GM06990 (cell line): ENCODE measurements at regions not wholly inside any gene's neighbourhood (a gene's known extent, or its start where the extent isn't known, plus 50 kb on each side); places are given as distances from the start of the nearest gene placed in this dataset.

Experiments
- DNase-seq: peaks from one replicate; pipeline ENCODE4 v3.0.0-alpha.2; 2011; ENCODE audit not compliant: insufficient read length; ENCODE audit errors: extremely low read depth
- H3K27me3 ChIP-seq: replicated peaks from 2 replicates; pipeline ENCODE4 v1.6.0; 2011; ENCODE audit warnings: low read length; ENCODE audit not compliant: control insufficient read depth, insufficient read depth
- H3K36me3 ChIP-seq: 2 replicates; pipeline ENCODE4 v1.5.1; 2011; ENCODE audit warnings: low read length; ENCODE audit not compliant: control insufficient read depth, insufficient read depth
- H3K4me3 ChIP-seq: replicated peaks from 2 replicates; pipeline ENCODE4 v1.5.1; 2011; ENCODE audit warnings: low read depth, mild to moderate bottlenecking, control low read depth, low read length
- CTCF ChIP-seq: IDR thresholded peaks from 2 replicates; pipeline ENCODE4 v1.5.1; 2011; ENCODE audit warnings: low read length, control low read depth, mild to moderate bottlenecking, inconsistent platforms; ENCODE audit not compliant: insufficient read depth, poor library complexity, severe bottlenecking

DNA sequence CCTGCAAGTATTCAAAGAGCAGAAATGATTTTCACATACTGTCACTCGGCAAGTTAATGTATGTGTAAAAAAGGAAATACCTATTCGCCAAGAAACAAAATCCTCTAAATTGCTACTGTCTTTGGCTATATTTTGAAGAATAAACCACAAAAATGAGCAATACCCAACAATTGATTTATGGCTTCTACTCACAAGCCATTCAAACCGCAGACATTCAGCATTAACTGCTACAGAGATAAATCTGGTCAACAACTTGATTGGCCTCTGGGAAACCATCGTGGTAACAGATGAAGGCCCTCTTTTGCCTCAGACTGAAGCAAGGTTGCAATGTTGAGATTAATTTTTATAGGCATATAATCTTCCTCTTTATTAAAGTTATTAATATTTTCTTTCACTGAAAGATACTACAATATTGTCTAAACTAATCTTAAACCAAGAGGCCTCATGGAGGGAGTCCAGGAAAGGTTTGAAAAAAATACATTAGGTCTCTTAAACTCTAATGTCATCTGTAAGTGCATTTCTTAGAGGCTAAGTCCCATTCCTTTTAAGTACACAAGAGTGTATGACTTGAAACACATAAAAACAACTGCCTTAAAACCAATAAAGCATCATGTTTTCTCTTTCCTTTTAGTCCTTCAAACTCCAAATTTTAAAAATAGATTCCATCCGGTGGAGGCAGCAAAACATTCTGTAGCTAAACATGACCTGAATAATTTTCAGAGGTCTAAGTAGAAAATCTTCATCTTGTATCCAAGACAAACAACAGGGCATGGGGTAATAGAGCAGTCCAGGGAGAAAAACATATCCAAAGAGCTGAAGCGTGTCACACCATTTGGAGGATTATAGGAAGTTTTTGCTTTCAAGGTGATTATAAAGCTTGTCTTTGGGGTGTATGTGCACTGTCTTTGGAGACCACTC lies 162.4 kb upstream of the TGFBR2 start:
- Histone ChIP-seq H3K36me3 (no peaks in the 10 kb centered on the region), H3K27me3 (no peaks in the 10 kb centered on the region; the same call in 1 of the 2 replicates), H3K4me3 (no peak overlapping the region)
- TF ChIP-seq CTCF = no peak
- DNase-seq = no peak

GRCh38 chr3:30448450-30449289 lies 157.7 kb upstream of the TGFBR2 start:
- TF ChIP-seq CTCF = no peak
- Histone ChIP-seq H3K36me3 (no peaks in the 10 kb centered on the region), H3K27me3 (no peaks in the 10 kb centered on the region), H3K4me3 (no peak overlapping the region)
- DNase-seq = no peak

DNA sequence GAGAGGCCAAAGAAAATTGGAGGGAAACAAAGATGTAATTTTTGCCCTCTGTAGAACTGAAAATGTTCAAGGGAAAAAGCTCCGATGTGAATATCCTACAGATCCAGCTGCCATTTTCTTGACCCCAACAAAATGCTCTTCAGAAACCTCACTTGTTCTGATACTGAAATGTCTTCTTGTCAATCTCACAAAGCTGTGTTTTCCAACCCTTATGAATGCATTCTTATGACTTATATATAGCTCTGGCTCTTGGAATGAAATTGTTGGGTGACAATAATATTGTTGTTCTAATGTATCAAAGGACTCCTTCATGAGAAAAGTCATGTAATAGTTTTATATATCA lies 157.1 kb upstream of the TGFBR2 start:
- DNase-seq = no peak

DNA sequence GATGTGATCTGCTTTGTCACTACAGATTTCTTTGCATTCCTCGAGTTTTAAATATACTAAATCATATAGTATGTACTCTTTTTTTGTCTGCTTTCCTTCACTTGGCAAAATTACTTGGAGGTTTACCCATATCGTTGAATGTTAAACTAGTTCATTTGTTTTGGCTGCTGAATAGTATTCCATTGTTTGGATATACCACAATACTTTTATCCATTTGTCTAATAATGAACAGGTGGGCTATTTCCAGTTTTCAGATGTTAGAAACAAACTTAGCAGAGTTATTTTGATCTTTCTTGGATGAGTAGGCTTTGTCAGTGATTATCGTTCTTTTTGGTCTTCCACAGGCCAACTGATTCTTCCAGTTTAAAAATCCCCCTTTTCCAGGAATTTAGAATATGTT lies 154.0 kb upstream of the TGFBR2 start:
- H3K36me3 ChIP-seq = no peaks in the 10 kb centered on the region
- no peak for TF ChIP-seq CTCF
- no peak overlapping the region for H3K4me3 ChIP-seq
- H3K27me3 ChIP-seq = no peaks in the 10 kb centered on the region
- no peak for DNase-seq

More for the DNA sequence above, 157.1 kb upstream of the TGFBR2 start:
- H3K4me3 ChIP-seq = no peak overlapping the region
- H3K27me3 ChIP-seq = no peaks in the 10 kb centered on the region
- TF ChIP-seq CTCF = no peak
- H3K36me3 ChIP-seq = no peaks in the 10 kb centered on the region

- no peak for DNase-seq
- TF ChIP-seq CTCF = no peak
- Histone ChIP-seq H3K4me3 (no peak overlapping the region), H3K36me3 (no peaks in the 10 kb centered on the region), H3K27me3 (no peaks in the 10 kb centered on the region)
Measured at GRCh38 chr3:30453360-30454039, 152.9 kb upstream of the TGFBR2 start.
